Hepatocyte (in vitro differentiated cells): ENCODE measurements at regions not wholly inside any gene's neighbourhood (a gene's known extent, or its start where the extent isn't known, plus 50 kb on each side); places are given as distances from the start of the nearest gene placed in this dataset.

Source experiments
- CTCF ChIP-seq: fragments of 200-600 bp; sonication (generic); IDR thresholded peaks from 2 replicates; pipeline ENCODE4 v1.5.1; 2016; ENCODE audit warnings: antibody characterized with exemption, mild to moderate bottlenecking; ENCODE audit not compliant: poor library complexity
- EZH2 ChIP-seq: fragments of 200-600 bp; sonication (generic); IDR thresholded peaks from 2 replicates; pipeline ENCODE4 v1.6.1; 2016; ENCODE audit warnings: antibody characterized with exemption, mild to moderate bottlenecking, borderline replicate concordance
- EZH2phosphoT487 ChIP-seq: fragments of 200-600 bp; sonication (generic); IDR thresholded peaks from one replicate; pipeline ENCODE4 v1.6.1; 2018; ENCODE audit warnings: antibody characterized with exemption, mild to moderate bottlenecking, low read depth, moderate library complexity; ENCODE audit not compliant: unreplicated experiment, severe bottlenecking

DNA sequence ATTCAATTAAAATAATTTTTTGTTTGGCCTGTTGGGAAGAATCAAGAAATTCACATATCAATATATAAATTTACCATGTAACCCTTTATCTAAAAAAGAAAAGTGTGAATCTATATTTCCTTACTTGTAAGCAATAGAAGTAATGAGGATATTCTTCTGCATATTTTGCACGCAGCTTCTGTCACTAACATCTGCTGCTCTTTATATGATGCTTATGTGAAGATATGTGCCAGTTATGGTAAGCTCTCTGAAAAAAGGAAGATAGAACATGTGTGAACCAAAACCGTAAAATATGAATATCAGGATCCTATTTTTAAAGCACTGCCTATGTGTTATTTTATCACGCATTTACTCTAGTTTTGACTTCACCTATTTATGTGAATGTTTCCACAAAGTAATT is 96.4 kb upstream of the ATP11B start:
- TF ChIP-seq CTCF (no peak), EZH2 (no peak), EZH2phosphoT487 (no peak)
